ENCODE measurements at regions not wholly inside any gene's neighbourhood (a gene's known extent, or its start where the extent isn't known, plus 50 kb on each side); places are given as distances from the start of the nearest gene placed in this dataset.

DNA sequence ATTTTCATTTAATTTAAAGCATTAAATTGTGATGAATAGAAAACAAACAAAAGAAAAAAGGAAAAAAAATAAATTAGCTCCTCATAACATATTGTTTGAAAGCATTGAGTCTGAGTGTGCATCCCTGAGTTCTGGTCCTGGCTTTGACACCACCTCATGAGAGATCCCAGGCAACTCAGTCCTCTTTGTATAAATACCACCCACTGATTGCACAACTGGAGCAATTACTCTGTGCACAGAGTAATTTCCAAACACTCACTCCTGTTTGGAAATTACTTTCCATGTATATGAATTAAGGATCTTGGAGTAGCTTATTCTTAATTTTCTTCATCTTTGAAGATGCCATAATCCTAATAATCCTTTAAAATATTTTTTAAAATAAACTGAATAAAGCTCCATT lies 59.4 kb upstream of the C5orf46 start:
- TF ChIP-seq, protein P1, sequence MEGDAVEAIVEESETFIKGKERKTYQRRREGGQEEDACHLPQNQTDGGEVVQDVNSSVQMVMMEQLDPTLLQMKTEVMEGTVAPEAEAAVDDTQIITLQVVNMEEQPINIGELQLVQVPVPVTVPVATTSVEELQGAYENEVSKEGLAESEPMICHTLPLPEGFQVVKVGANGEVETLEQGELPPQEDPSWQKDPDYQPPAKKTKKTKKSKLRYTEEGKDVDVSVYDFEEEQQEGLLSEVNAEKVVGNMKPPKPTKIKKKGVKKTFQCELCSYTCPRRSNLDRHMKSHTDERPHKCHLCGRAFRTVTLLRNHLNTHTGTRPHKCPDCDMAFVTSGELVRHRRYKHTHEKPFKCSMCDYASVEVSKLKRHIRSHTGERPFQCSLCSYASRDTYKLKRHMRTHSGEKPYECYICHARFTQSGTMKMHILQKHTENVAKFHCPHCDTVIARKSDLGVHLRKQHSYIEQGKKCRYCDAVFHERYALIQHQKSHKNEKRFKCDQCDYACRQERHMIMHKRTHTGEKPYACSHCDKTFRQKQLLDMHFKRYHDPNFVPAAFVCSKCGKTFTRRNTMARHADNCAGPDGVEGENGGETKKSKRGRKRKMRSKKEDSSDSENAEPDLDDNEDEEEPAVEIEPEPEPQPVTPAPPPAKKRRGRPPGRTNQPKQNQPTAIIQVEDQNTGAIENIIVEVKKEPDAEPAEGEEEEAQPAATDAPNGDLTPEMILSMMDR (IDR thresholded peaks at IDR 0.05; ENCODE audit: low read depth, low read length, poor library complexity, severe bottlenecking): no peak
- TF ChIP-seq EZH2phosphoT487 (IDR thresholded peaks at IDR 0.05; ENCODE audit: borderline replicate concordance, low read length): no peak

Measured in DOHH2 (cell line).